ENCODE measurements at regions not wholly inside any gene's neighbourhood (a gene's known extent, or its start where the extent isn't known, plus 50 kb on each side); places are given as distances from the start of the nearest gene placed in this dataset.

- H3K79me2 ChIP-seq (ENCODE audit: insufficient read depth), result no peaks in the 10 kb centered on the region
- peak; percentile 64 for DNase-seq
- no peak overlapping the region for H3K4me3 ChIP-seq (ENCODE audit: low read depth in 2 of 2, low read length in 1 of 2)
- H3K27me3 ChIP-seq (ENCODE audit: insufficient read depth), result no peaks in the 10 kb centered on the region
- no peak overlapping the region for H2AFZ ChIP-seq (ENCODE audit: low read depth)
- no peaks in the 10 kb centered on the region for H3K9me3 ChIP-seq
- H3K4me2 ChIP-seq, result no peak overlapping the region
- H3K36me3 ChIP-seq (replicated peaks in 1 of 2; ENCODE audit: control insufficient read depth in 1 of 2, insufficient read depth in 2 of 2, low read length in 1 of 2), result no peaks in the 10 kb centered on the region
- H3F3A ChIP-seq (replicated peaks; ENCODE audit: insufficient read depth), result no peaks in the 10 kb centered on the region
- H3K27ac ChIP-seq (ENCODE audit: low read depth in 2 of 2, low read length in 1 of 2), result peak overlapping the region in 1 of 2 experiments; percentile 55; a peak in 1 of 4 replicates
- H3K9me2 ChIP-seq, result no peaks in the 10 kb centered on the region
- H3K9ac ChIP-seq, result no peak overlapping the region
- H3K4me1 ChIP-seq (ENCODE audit: control insufficient read depth in 1 of 2, insufficient read depth in 2 of 2, low read depth in 1 of 2, low read length in 1 of 2), result peaks cover 0 to 19% of the 10 kb centered on the region in 2 experiments; a peak in 2 of 4 replicates
- ChIA-PET POLR2A (no interaction called here), CTCF (interaction anchor here (0.7 to 2.5 kb wide), 5 partner anchors 10 to 487 kb away, joined by 3 to 9 read pairs (median 3); no protein-coding TSS in a partner anchor)
- TF ChIP-seq GATA2 (CRISPR knock-in tag; IDR thresholded peaks at IDR 0.05) (peak; percentile 67), MEF2A (IDR thresholded peaks at IDR 0.05; ENCODE audit: borderline replicate concordance, low read depth) (no peak), FOXM1 (IDR thresholded peaks at IDR 0.05; ENCODE audit: low read depth) (no peak), RAD21 (IDR thresholded peaks at IDR 0.05; ENCODE audit: low read length) (peak; percentile 13), USF1 (IDR thresholded peaks at IDR 0.05; ENCODE audit: borderline replicate concordance, low read depth) (no peak), NRF1 (IDR thresholded peaks at IDR 0.05; ENCODE audit: low read depth, low read length) (no peak), ELF1 (IDR thresholded peaks at IDR 0.05) (no peak), USF2 (IDR thresholded peaks at IDR 0.05; ENCODE audit: borderline replicate concordance, low read depth, low read length) (peak; percentile 37; the same call in 1 of the 2 replicates), EP300 (IDR thresholded peaks at IDR 0.05; ENCODE audit: borderline replicate concordance in 1 of 2, low read depth in 1 of 2, low read length in 1 of 2) (peak in 1 of 2 experiments; percentile 74; a peak in 2 of 4 replicates), ZBTB33 (IDR thresholded peaks at IDR 0.05; ENCODE audit: borderline replicate concordance, low read depth) (no peak), MAX (IDR thresholded peaks at IDR 0.05; ENCODE audit: low read depth) (no peak), EZH2phosphoT487 (IDR thresholded peaks at IDR 0.05; ENCODE audit: borderline replicate concordance, low read depth) (no peak), TAF1 (IDR thresholded peaks at IDR 0.05; ENCODE audit: borderline replicate concordance, low read depth, low read length) (no peak), RCOR1 (IDR thresholded peaks at IDR 0.05; ENCODE audit: low read length) (peak; percentile 81), SIN3A (IDR thresholded peaks at IDR 0.05; ENCODE audit: borderline replicate concordance, low read depth, low read length) (no peak), GABPA (IDR thresholded peaks at IDR 0.05; ENCODE audit: low read depth) (no peak), FOXJ3 (CRISPR knock-in tag; IDR thresholded peaks at IDR 0.05) (0 out of 2 replicates have a peak, but pooled peaks have one; percentile 63), JUND (IDR thresholded peaks at IDR 0.05) (no peak)
- TF ChIP-seq, protein P1, sequence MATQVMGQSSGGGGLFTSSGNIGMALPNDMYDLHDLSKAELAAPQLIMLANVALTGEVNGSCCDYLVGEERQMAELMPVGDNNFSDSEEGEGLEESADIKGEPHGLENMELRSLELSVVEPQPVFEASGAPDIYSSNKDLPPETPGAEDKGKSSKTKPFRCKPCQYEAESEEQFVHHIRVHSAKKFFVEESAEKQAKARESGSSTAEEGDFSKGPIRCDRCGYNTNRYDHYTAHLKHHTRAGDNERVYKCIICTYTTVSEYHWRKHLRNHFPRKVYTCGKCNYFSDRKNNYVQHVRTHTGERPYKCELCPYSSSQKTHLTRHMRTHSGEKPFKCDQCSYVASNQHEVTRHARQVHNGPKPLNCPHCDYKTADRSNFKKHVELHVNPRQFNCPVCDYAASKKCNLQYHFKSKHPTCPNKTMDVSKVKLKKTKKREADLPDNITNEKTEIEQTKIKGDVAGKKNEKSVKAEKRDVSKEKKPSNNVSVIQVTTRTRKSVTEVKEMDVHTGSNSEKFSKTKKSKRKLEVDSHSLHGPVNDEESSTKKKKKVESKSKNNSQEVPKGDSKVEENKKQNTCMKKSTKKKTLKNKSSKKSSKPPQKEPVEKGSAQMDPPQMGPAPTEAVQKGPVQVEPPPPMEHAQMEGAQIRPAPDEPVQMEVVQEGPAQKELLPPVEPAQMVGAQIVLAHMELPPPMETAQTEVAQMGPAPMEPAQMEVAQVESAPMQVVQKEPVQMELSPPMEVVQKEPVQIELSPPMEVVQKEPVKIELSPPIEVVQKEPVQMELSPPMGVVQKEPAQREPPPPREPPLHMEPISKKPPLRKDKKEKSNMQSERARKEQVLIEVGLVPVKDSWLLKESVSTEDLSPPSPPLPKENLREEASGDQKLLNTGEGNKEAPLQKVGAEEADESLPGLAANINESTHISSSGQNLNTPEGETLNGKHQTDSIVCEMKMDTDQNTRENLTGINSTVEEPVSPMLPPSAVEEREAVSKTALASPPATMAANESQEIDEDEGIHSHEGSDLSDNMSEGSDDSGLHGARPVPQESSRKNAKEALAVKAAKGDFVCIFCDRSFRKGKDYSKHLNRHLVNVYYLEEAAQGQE (IDR thresholded peaks at IDR 0.05; ENCODE audit: low read depth, low read length), result no peak
- TF ChIP-seq, protein P2, sequence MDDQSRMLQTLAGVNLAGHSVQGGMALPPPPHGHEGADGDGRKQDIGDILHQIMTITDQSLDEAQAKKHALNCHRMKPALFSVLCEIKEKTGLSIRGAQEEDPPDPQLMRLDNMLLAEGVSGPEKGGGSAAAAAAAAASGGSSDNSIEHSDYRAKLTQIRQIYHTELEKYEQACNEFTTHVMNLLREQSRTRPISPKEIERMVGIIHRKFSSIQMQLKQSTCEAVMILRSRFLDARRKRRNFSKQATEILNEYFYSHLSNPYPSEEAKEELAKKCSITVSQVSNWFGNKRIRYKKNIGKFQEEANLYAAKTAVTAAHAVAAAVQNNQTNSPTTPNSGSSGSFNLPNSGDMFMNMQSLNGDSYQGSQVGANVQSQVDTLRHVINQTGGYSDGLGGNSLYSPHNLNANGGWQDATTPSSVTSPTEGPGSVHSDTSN (IDR thresholded peaks at IDR 0.05), result no peak
- TF ChIP-seq, protein P3, sequence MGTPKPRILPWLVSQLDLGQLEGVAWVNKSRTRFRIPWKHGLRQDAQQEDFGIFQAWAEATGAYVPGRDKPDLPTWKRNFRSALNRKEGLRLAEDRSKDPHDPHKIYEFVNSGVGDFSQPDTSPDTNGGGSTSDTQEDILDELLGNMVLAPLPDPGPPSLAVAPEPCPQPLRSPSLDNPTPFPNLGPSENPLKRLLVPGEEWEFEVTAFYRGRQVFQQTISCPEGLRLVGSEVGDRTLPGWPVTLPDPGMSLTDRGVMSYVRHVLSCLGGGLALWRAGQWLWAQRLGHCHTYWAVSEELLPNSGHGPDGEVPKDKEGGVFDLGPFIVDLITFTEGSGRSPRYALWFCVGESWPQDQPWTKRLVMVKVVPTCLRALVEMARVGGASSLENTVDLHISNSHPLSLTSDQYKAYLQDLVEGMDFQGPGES (IDR thresholded peaks at IDR 0.05; ENCODE audit: low read depth, low read length), result no peak
- no peaks in the 10 kb centered on the region for H4K20me1 ChIP-seq (ENCODE audit: insufficient read depth)
- 61% methylated on average over 2 of the region's 7 CpGs for WGBS (ENCODE audit: low lambda C conversion rate)
These were observed 250.7 kb upstream of the ZNF32 start for GRCh38 chr10:43899224-43899959.
